SK-N-MC (cell line): ENCODE measurements at regions not wholly inside any gene's neighbourhood (a gene's known extent, or its start where the extent isn't known, plus 50 kb on each side); places are given as distances from the start of the nearest gene placed in this dataset.

Experiments used
- DNase-seq: peaks from one replicate; pipeline ENCODE4 v3.0.0-alpha.2; 2011; ENCODE audit warnings: low read depth, low spot score
- H3K27ac ChIP-seq: fragments of 200-600 bp; sonication (generic); 2 replicates; pipeline ENCODE4 v1.5.1; 2016; ENCODE audit warnings: mixed run types
- H3K36me3 ChIP-seq: fragments of 200-600 bp; sonication (generic); 2 replicates; pipeline ENCODE4 v1.6.1; 2017; ENCODE audit warnings: antibody characterized with exemption, low read length, mixed read lengths; ENCODE audit not compliant: insufficient read depth
- H3K4me3 ChIP-seq: fragments of 200-600 bp; sonication (generic); 2 replicates; pipeline ENCODE4 v1.5.1; 2016
- H3K9ac ChIP-seq: fragments of 200-600 bp; sonication (generic); 2 replicates; pipeline ENCODE4 v1.8.0; 2017; ENCODE audit warnings: mixed run types, mixed read lengths; ENCODE audit not compliant: insufficient read length
- H3K9me3 ChIP-seq: fragments of 200-600 bp; sonication (generic); 2 replicates; pipeline ENCODE4 v1.6.1; 2017; ENCODE audit warnings: low read depth, mild to moderate bottlenecking, antibody characterized with exemption, low read length, moderate library complexity, mixed read lengths
- EZH2 ChIP-seq: fragments of 200-600 bp; sonication (generic); IDR thresholded peaks from one replicate; pipeline ENCODE4 v1.6.1; 2017; ENCODE audit warnings: antibody characterized with exemption
- FOXP2 ChIP-seq: optimal IDR thresholded peaks from 2 replicates; pipeline ENCODE3; 2011; ENCODE audit warnings: mild to moderate bottlenecking, moderate library complexity; ENCODE audit not compliant: insufficient read depth; ENCODE audit errors: extremely low read length, control extremely low read depth
- POLR2AphosphoS5 ChIP-seq: IDR thresholded peaks from 2 replicates; pipeline ENCODE4 v1.6.1; 2012; ENCODE audit warnings: mild to moderate bottlenecking, low read depth, low read length, borderline replicate concordance

- no peaks in the 10 kb centered on the region for H3K9me3 ChIP-seq
- DNase-seq = no peak
- no peaks in the 10 kb centered on the region for H3K36me3 ChIP-seq
- H3K9ac ChIP-seq = no peak overlapping the region
- TF ChIP-seq FOXP2 (no peak), POLR2AphosphoS5 (no peak), EZH2 (no peak)
- H3K27ac ChIP-seq = no peak overlapping the region
- H3K4me3 ChIP-seq = no peak overlapping the region
Measured at GRCh38 chrX:5644776-5645175, 583.9 kb downstream of the NLGN4X start.

- TF ChIP-seq FOXP2 (no peak), EZH2 (no peak), POLR2AphosphoS5 (no peak)
- Histone ChIP-seq H3K9me3 (no peaks in the 10 kb centered on the region), H3K4me3 (no peak overlapping the region), H3K27ac (no peak overlapping the region), H3K36me3 (no peaks in the 10 kb centered on the region), H3K9ac (no peak overlapping the region)
- DNase-seq = no peak
Measured at GRCh38 chrX:5640071-5640470, 588.6 kb downstream of the NLGN4X start.

- TF ChIP-seq EZH2 (no peak), FOXP2 (no peak), POLR2AphosphoS5 (no peak)
- no peaks in the 10 kb centered on the region for H3K9me3 ChIP-seq
- no peaks in the 10 kb centered on the region for H3K36me3 ChIP-seq
- DNase-seq = no peak
- no peak overlapping the region for H3K9ac ChIP-seq
- H3K27ac ChIP-seq = no peak overlapping the region
- no peak overlapping the region for H3K4me3 ChIP-seq
Measured at GRCh38 chrX:5638572-5638971, 590.1 kb downstream of the NLGN4X start.

- no peaks in the 10 kb centered on the region for H3K9me3 ChIP-seq
- H3K9ac ChIP-seq = no peak overlapping the region
- no peak overlapping the region for H3K27ac ChIP-seq
- no peak for DNase-seq
- H3K4me3 ChIP-seq = no peak overlapping the region
- TF ChIP-seq FOXP2 = no peak
- no peak for TF ChIP-seq POLR2AphosphoS5
- TF ChIP-seq EZH2 = no peak
- H3K36me3 ChIP-seq = no peaks in the 10 kb centered on the region
Measured at GRCh38 chrX:5632887-5633286, 595.8 kb downstream of the NLGN4X start.

- H3K4me3 ChIP-seq = no peak overlapping the region
- TF ChIP-seq EZH2 (no peak), FOXP2 (no peak), POLR2AphosphoS5 (no peak)
- H3K27ac ChIP-seq = no peak overlapping the region
- no peak overlapping the region for H3K9ac ChIP-seq
- DNase-seq = no peak
- no peaks in the 10 kb centered on the region for H3K9me3 ChIP-seq
- H3K36me3 ChIP-seq = no peaks in the 10 kb centered on the region
Measured at GRCh38 chrX:5632061-5632614, 596.5 kb downstream of the NLGN4X start.

GRCh38 chrX:5617666-5618065 is 611.0 kb downstream of the NLGN4X start:
- Histone ChIP-seq H3K36me3 (no peaks in the 10 kb centered on the region), H3K9ac (no peak overlapping the region), H3K9me3 (no peaks in the 10 kb centered on the region), H3K27ac (no peak overlapping the region), H3K4me3 (no peak overlapping the region)
- no peak for DNase-seq
- TF ChIP-seq EZH2 = no peak
- TF ChIP-seq FOXP2 = no peak
- no peak for TF ChIP-seq POLR2AphosphoS5

- no peaks in the 10 kb centered on the region for H3K9me3 ChIP-seq
- TF ChIP-seq FOXP2 = no peak
- TF ChIP-seq POLR2AphosphoS5 = no peak
- TF ChIP-seq EZH2 = no peak
- H3K4me3 ChIP-seq = no peak overlapping the region
- no peak overlapping the region for H3K27ac ChIP-seq
- H3K9ac ChIP-seq = no peak overlapping the region
- DNase-seq = no peak
- H3K36me3 ChIP-seq = no peaks in the 10 kb centered on the region
Measured at GRCh38 chrX:5595570-5595969, 633.1 kb downstream of the NLGN4X start.

- Histone ChIP-seq H3K36me3 (no peaks in the 10 kb centered on the region), H3K9me3 (peaks cover 11% of the 10 kb centered on the region; the same call in 1 of the 2 replicates), H3K27ac (peak overlapping the region; percentile 86), H3K4me3 (peak overlapping the region; percentile 14; the same call in 1 of the 2 replicates), H3K9ac (no peak overlapping the region)
- DNase-seq = peak; percentile 70
- no peak for TF ChIP-seq FOXP2
- no peak for TF ChIP-seq EZH2
- no peak for TF ChIP-seq POLR2AphosphoS5
Measured at GRCh38 chrX:5586726-5587125, 641.9 kb downstream of the NLGN4X start.

GRCh38 chrX:5575407-5575806 is 653.3 kb downstream of the NLGN4X start:
- no peaks in the 10 kb centered on the region for H3K9me3 ChIP-seq
- DNase-seq = no peak
- no peak overlapping the region for H3K4me3 ChIP-seq
- H3K36me3 ChIP-seq = no peaks in the 10 kb centered on the region
- H3K27ac ChIP-seq = no peak overlapping the region
- no peak overlapping the region for H3K9ac ChIP-seq
- no peak for TF ChIP-seq FOXP2
- no peak for TF ChIP-seq POLR2AphosphoS5
- TF ChIP-seq EZH2 = no peak
